ENCODE measurements at regions not wholly inside any gene's neighbourhood (a gene's known extent, or its start where the extent isn't known, plus 50 kb on each side); places are given as distances from the start of the nearest gene placed in this dataset.

GRCh38 chr1:198024336-198024735, 107.2 kb downstream of the LHX9 start:
- DNase-seq (ENCODE audit: low read depth, low spot score): no peak
- in situ Hi-C loops (cut with HindIII; ENCODE audit: low pct_unique_long_range_greater_than_20kb, low sequenced_read_pairs): no loop called here

GRCh38 chr1:198024782-198025181, 107.6 kb downstream of the LHX9 start:
- DNase-seq (ENCODE audit: low read depth, low spot score): no peak
- in situ Hi-C loops (cut with HindIII; ENCODE audit: low pct_unique_long_range_greater_than_20kb, low sequenced_read_pairs): no loop called here

GRCh38 chr1:198030682-198031081, 113.5 kb downstream of the LHX9 start:
- in situ Hi-C loops (cut with HindIII; ENCODE audit: low pct_unique_long_range_greater_than_20kb, low sequenced_read_pairs): no loop called here
- no peak for DNase-seq (ENCODE audit: low read depth, low spot score)

- in situ Hi-C loops (cut with HindIII; ENCODE audit: low pct_unique_long_range_greater_than_20kb, low sequenced_read_pairs): no loop called here
- DNase-seq (ENCODE audit: low read depth, low spot score): no peak
Observed at GRCh38 chr1:198031086-198031485, 113.9 kb downstream of the LHX9 start.

- in situ Hi-C loops (cut with HindIII; ENCODE audit: low pct_unique_long_range_greater_than_20kb, low sequenced_read_pairs): no loop called here
- no peak for DNase-seq (ENCODE audit: low read depth, low spot score)
Observed at GRCh38 chr1:198032668-198033067, 115.5 kb downstream of the LHX9 start.

- no peak for DNase-seq (ENCODE audit: low read depth, low spot score)
- in situ Hi-C loops (cut with HindIII; ENCODE audit: low pct_unique_long_range_greater_than_20kb, low sequenced_read_pairs): no loop called here
Observed at GRCh38 chr1:198040880-198041279, 115.9 kb upstream of the NEK7 start.

- DNase-seq (ENCODE audit: low read depth, low spot score): no peak
- in situ Hi-C loops (cut with HindIII; ENCODE audit: low pct_unique_long_range_greater_than_20kb, low sequenced_read_pairs): no loop called here
Observed at GRCh38 chr1:198042168-198042567, 114.6 kb upstream of the NEK7 start.

GRCh38 chr1:198047913-198048312, 108.9 kb upstream of the NEK7 start:
- in situ Hi-C loops (cut with HindIII; ENCODE audit: low pct_unique_long_range_greater_than_20kb, low sequenced_read_pairs): no loop called here
- DNase-seq (ENCODE audit: low read depth, low spot score): no peak

GRCh38 chr1:198054510-198054909, 102.3 kb upstream of the NEK7 start:
- no peak for DNase-seq (ENCODE audit: low read depth, low spot score)
- in situ Hi-C loops (cut with HindIII; ENCODE audit: low pct_unique_long_range_greater_than_20kb, low sequenced_read_pairs): no loop called here

- in situ Hi-C loops (cut with HindIII; ENCODE audit: low pct_unique_long_range_greater_than_20kb, low sequenced_read_pairs): no loop called here
- DNase-seq (ENCODE audit: low read depth, low spot score): peak; percentile 18
Observed at GRCh38 chr1:198056255-198056654, 100.5 kb upstream of the NEK7 start.

- no peak for DNase-seq (ENCODE audit: low read depth, low spot score)
- in situ Hi-C loops (cut with HindIII; ENCODE audit: low pct_unique_long_range_greater_than_20kb, low sequenced_read_pairs): no loop called here
Observed at GRCh38 chr1:198064181-198064580, 92.6 kb upstream of the NEK7 start.

GRCh38 chr1:198068285-198068684, 88.5 kb upstream of the NEK7 start:
- no peak for DNase-seq (ENCODE audit: low read depth, low spot score)
- in situ Hi-C loops (cut with HindIII; ENCODE audit: low pct_unique_long_range_greater_than_20kb, low sequenced_read_pairs): no loop called here

- peak; percentile 9 for DNase-seq (ENCODE audit: low read depth, low spot score)
- in situ Hi-C loops (cut with HindIII; ENCODE audit: low pct_unique_long_range_greater_than_20kb, low sequenced_read_pairs): no loop called here
Observed at GRCh38 chr1:198072177-198072576, 84.6 kb upstream of the NEK7 start.

GRCh38 chr1:198075296-198075695, 81.5 kb upstream of the NEK7 start:
- no peak for DNase-seq (ENCODE audit: low read depth, low spot score)
- in situ Hi-C loops (cut with HindIII; ENCODE audit: low pct_unique_long_range_greater_than_20kb, low sequenced_read_pairs): no loop called here

- no peak for DNase-seq (ENCODE audit: low read depth, low spot score)
- in situ Hi-C loops (cut with HindIII; ENCODE audit: low pct_unique_long_range_greater_than_20kb, low sequenced_read_pairs): no loop called here
Observed at GRCh38 chr1:198079432-198079951, 77.3 kb upstream of the NEK7 start.

GRCh38 chr1:198082576-198082975, 74.2 kb upstream of the NEK7 start:
- DNase-seq (ENCODE audit: low read depth, low spot score): no peak
- in situ Hi-C loops (cut with HindIII; ENCODE audit: low pct_unique_long_range_greater_than_20kb, low sequenced_read_pairs): no loop called here

GRCh38 chr1:198083549-198083948, 73.2 kb upstream of the NEK7 start:
- in situ Hi-C loops (cut with HindIII; ENCODE audit: low pct_unique_long_range_greater_than_20kb, low sequenced_read_pairs): no loop called here
- no peak for DNase-seq (ENCODE audit: low read depth, low spot score)

GRCh38 chr1:198084241-198084908, 72.4 kb upstream of the NEK7 start:
- in situ Hi-C loops (cut with HindIII; ENCODE audit: low pct_unique_long_range_greater_than_20kb, low sequenced_read_pairs): no loop called here
- no peak for DNase-seq (ENCODE audit: low read depth, low spot score)

GRCh38 chr1:198086051-198086745, 70.6 kb upstream of the NEK7 start:
- in situ Hi-C loops (cut with HindIII; ENCODE audit: low pct_unique_long_range_greater_than_20kb, low sequenced_read_pairs): no loop called here
- DNase-seq (ENCODE audit: low read depth, low spot score): no peak
